Neuronal stem cell (in vitro differentiated cells): ENCODE measurements at regions not wholly inside any gene's neighbourhood (a gene's known extent, or its start where the extent isn't known, plus 50 kb on each side); places are given as distances from the start of the nearest gene placed in this dataset.

Experiments
- DNase-seq: peaks from one replicate; pipeline ENCODE4 v3.0.0-alpha.2; 2013; ENCODE audit warnings: low spot score
- H2AFZ ChIP-seq: one replicate; pipeline ENCODE4 v1.6.1; 2013; ENCODE audit warnings: mild to moderate bottlenecking, low read length, inconsistent platforms
- H2AK5ac ChIP-seq: 2 replicates; pipeline ENCODE4 v1.6.1; 2013; ENCODE audit warnings: low read depth, mild to moderate bottlenecking, inconsistent platforms, low read length, moderate library complexity, mixed read lengths
- H2BK120ac ChIP-seq: 2 replicates; pipeline ENCODE4 v1.6.1; 2013; ENCODE audit warnings: low read depth, mild to moderate bottlenecking, inconsistent platforms, low read length, moderate library complexity, mixed read lengths
- H2BK12ac ChIP-seq: one replicate; pipeline ENCODE4 v1.6.1; 2013; ENCODE audit warnings: low read length, inconsistent platforms
- H2BK15ac ChIP-seq: 2 replicates; pipeline ENCODE4 v1.6.1; 2013; ENCODE audit warnings: mild to moderate bottlenecking, low read length, inconsistent platforms, mixed read lengths
- H2BK5ac ChIP-seq: one replicate; pipeline ENCODE4 v1.6.1; 2013; ENCODE audit warnings: inconsistent platforms, mild to moderate bottlenecking, low read length, moderate library complexity
- H3K14ac ChIP-seq: one replicate; pipeline ENCODE4 v1.6.1; 2013; ENCODE audit warnings: low read length, inconsistent platforms
- H3K18ac ChIP-seq: 2 replicates; pipeline ENCODE4 v1.6.1; 2013; ENCODE audit warnings: low read length, inconsistent platforms
- H3K23ac ChIP-seq: 2 replicates; pipeline ENCODE4 v1.6.1; 2013; ENCODE audit warnings: low read depth, mild to moderate bottlenecking, mixed read lengths, low read length, inconsistent platforms; ENCODE audit not compliant: poor library complexity
- H3K27ac ChIP-seq: replicated peaks from 3 replicates; pipeline ENCODE4 v1.5.1; 2013; ENCODE audit warnings: low read length, inconsistent platforms
- H3K27me3 ChIP-seq, 3 experiments: 2 replicates each; pipeline ENCODE4 v1.6.1; 2013; ENCODE audit warnings: low read length in 3 of 3, mild to moderate bottlenecking in 2 of 3, inconsistent platforms in 1 of 3, low read depth in 1 of 3, mixed read lengths in 1 of 3, moderate library complexity in 1 of 3; ENCODE audit not compliant: control insufficient read depth in 3 of 3, insufficient read depth in 3 of 3
- H3K36me3 ChIP-seq, 2 donors: replicated peaks in 1 of 2; 2 replicates each; pipeline ENCODE4 v1.6.1; 2013; ENCODE audit warnings: low read length in 2 of 2; ENCODE audit not compliant: control insufficient read depth in 2 of 2, insufficient read depth in 2 of 2
- H3K4ac ChIP-seq: 2 replicates; pipeline ENCODE4 v1.6.1; 2013; ENCODE audit warnings: inconsistent platforms, mild to moderate bottlenecking, low read length, moderate library complexity
- H3K4me1 ChIP-seq, 2 donors: 1 replicate in 1 of 2; 2 replicates in 1 of 2; pipeline ENCODE4 v1.6.1; 2013; ENCODE audit warnings: low read length in 2 of 2, low read depth in 1 of 2; ENCODE audit not compliant: control insufficient read depth in 2 of 2, insufficient read depth in 1 of 2
- H3K4me2 ChIP-seq: one replicate; pipeline ENCODE4 v1.6.1; 2013; ENCODE audit warnings: mild to moderate bottlenecking, low read length, inconsistent platforms; ENCODE audit not compliant: insufficient read depth, poor library complexity, severe bottlenecking
- H3K4me3 ChIP-seq, 2 donors: 2 replicates each; pipeline ENCODE4 v1.5.1; 2013; ENCODE audit warnings: low read length in 2 of 2, mild to moderate bottlenecking in 2 of 2, inconsistent platforms in 1 of 2, moderate library complexity in 1 of 2
- H3K79me1 ChIP-seq: one replicate; pipeline ENCODE4 v1.6.1; 2013; ENCODE audit warnings: low read depth, mild to moderate bottlenecking, inconsistent platforms, low read length, moderate library complexity
- H3K9ac ChIP-seq: one replicate; pipeline ENCODE4 v1.6.1; 2013; ENCODE audit warnings: mild to moderate bottlenecking, low read depth, low read length, inconsistent platforms; ENCODE audit not compliant: poor library complexity
- H3K9me3 ChIP-seq, 2 donors: replicated peaks in 1 of 2; 2 replicates each; pipeline versions ENCODE3 to v1.6.1; 2013; ENCODE audit warnings: low read length in 2 of 2, mild to moderate bottlenecking in 2 of 2, inconsistent platforms in 1 of 2, low read depth in 1 of 2, mixed read lengths in 1 of 2, moderate library complexity in 1 of 2; ENCODE audit not compliant: control insufficient read depth in 2 of 2, insufficient read depth in 1 of 2
- H4K8ac ChIP-seq: one replicate; pipeline ENCODE4 v1.6.1; 2013; ENCODE audit warnings: low read depth, mild to moderate bottlenecking, inconsistent platforms, low read length, moderate library complexity
- H4K91ac ChIP-seq: one replicate; pipeline ENCODE4 v1.6.1; 2013; ENCODE audit warnings: low read length, low read depth, mild to moderate bottlenecking, inconsistent platforms; ENCODE audit not compliant: poor library complexity
- WGBS, 2 donors: extraction: QIAGEN DNeasy Blood & Tissue Kit; methylation state at CpG; one replicate each; pipeline ENCODE4 v1.1.7; 2013; ENCODE audit warnings: missing lambda C conversion rate in 2 of 2, mixed read lengths in 1 of 2; ENCODE audit not compliant: insufficient read length in 2 of 2, insufficient replicate concordance in 1 of 2; ENCODE audit errors: extremely low coverage in 2 of 2; 5-methylcytosine and 5-hydroxymethylcytosine counted together

DNA sequence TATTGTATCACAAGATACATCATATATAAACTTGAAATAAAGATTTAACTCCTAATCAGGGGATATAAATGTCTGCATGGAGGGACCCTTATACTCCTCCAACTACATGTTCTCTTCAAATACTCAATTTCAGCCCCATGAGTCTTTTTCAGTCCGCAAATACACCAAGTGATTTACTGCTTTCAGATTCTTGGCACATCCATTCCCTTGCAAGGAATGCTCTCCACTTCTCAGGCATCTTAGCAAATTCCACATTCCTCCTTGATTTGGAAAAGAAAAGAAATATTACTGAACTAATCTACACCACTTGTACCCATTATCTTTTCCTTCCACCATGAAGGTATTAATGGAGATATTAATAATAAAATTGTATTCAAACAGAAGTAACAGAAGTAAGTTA, 999.4 kb upstream of the GJE1 start:
- Histone ChIP-seq H3K23ac (no peak overlapping the region), H3K4me2 (no peak overlapping the region), H3K14ac (no peak overlapping the region), H2BK15ac (no peak overlapping the region), H3K9ac (no peak overlapping the region), H3K4me3 (no peak overlapping the region), H2BK120ac (no peak overlapping the region), H3K4ac (no peak overlapping the region), H3K27me3 (no peaks in the 10 kb centered on the region), H2BK12ac (no peak overlapping the region), H3K4me1 (no peaks in the 10 kb centered on the region), H3K18ac (no peak overlapping the region), H2AFZ (no peak overlapping the region), H2AK5ac (no peak overlapping the region), H3K36me3 (no peaks in the 10 kb centered on the region), H4K8ac (no peak overlapping the region), H3K79me1 (no peaks in the 10 kb centered on the region), H2BK5ac (no peak overlapping the region), H3K27ac (no peak overlapping the region), H3K9me3 (no peaks in the 10 kb centered on the region), H4K91ac (no peak overlapping the region)
- DNase-seq: no peak
- WGBS, 2 donors: no CpG with 5 or more reads among the region's 1 CpG

DNA sequence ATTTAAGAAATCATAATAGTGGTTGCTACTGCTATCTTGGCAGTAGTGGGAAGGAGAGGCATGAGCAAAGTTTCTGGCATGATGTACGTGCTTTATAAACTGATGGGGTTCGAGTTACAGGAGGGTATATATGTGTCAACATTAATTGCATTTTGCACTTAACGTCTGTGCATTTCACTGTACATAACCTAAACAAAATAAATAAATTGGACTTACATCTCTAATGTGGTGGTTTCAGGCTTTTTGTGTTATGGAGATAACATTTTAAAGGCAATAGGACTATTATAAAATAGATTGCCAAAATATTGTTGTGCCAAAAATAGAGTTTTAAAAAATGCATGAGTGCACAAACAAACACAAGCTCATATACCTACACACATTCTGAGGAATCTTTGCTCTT, 1001.1 kb upstream of the GJE1 start:
- Histone ChIP-seq H2BK120ac (no peak overlapping the region), H3K23ac (no peak overlapping the region), H3K4me1 (no peaks in the 10 kb centered on the region), H3K18ac (no peak overlapping the region), H2AK5ac (no peak overlapping the region), H3K27me3 (no peaks in the 10 kb centered on the region), H3K79me1 (no peaks in the 10 kb centered on the region), H3K9me3 (no peaks in the 10 kb centered on the region), H3K36me3 (no peaks in the 10 kb centered on the region), H3K14ac (no peak overlapping the region), H2BK12ac (no peak overlapping the region), H3K4me2 (no peak overlapping the region), H3K27ac (no peak overlapping the region), H4K8ac (no peak overlapping the region), H2BK15ac (no peak overlapping the region), H3K9ac (no peak overlapping the region), H3K4ac (no peak overlapping the region), H2AFZ (no peak overlapping the region), H2BK5ac (no peak overlapping the region), H3K4me3 (no peak overlapping the region), H4K91ac (no peak overlapping the region)
- no peak for DNase-seq
- WGBS, 2 donors: no CpG with 5 or more reads among the region's 3 CpGs

DNA sequence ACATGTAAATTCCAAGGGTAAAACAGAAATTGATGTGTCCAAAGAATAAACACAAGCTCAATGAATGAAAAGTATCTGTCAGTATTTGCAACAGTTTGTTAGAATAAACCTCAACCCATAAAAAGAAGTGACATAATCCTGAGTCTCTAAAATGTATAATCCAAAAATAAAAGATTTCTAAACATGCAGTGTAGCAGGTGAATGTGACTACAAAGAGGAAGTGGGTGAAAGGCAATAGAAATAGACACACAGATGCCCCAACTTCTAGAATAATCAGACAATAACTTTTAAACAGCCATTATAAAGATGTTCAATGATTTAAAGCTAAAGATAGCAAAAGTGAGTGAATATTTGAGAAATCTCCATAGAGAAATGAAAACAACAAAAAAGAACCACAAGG, 1009.2 kb upstream of the GJE1 start:
- DNase-seq: no peak
- Histone ChIP-seq H2AFZ (no peak overlapping the region), H3K14ac (no peak overlapping the region), H2BK15ac (no peak overlapping the region), H3K4ac (no peak overlapping the region), H3K79me1 (no peaks in the 10 kb centered on the region), H3K27ac (no peak overlapping the region), H3K4me3 (no peak overlapping the region), H2BK5ac (no peak overlapping the region), H3K18ac (no peak overlapping the region), H4K8ac (no peak overlapping the region), H2BK12ac (no peak overlapping the region), H3K4me1 (no peaks in the 10 kb centered on the region), H2BK120ac (no peak overlapping the region), H3K4me2 (no peak overlapping the region), H3K23ac (no peak overlapping the region), H3K27me3 (no peaks in the 10 kb centered on the region), H3K36me3 (no peaks in the 10 kb centered on the region), H2AK5ac (no peak overlapping the region), H3K9ac (no peak overlapping the region), H3K9me3 (no peaks in the 10 kb centered on the region), H4K91ac (no peak overlapping the region)

DNA sequence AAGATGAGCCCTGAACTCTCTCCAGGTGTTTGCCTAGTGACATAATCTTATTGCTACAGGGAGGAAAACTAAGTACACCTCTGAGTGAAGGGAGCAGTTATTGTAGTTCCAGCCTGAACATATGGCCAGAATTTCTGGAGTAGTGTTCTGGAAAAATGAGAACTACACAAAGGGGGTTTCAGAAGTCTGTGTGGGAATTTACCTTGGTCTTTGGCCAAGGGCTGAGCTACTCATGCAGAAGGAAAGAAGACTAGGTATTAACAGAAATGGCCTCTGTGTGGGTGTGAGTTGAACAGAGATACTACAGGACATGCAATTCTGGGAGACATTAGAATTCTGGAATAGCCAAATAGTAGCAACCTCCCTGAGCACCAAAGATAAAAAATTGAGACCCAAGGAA, 1009.7 kb upstream of the GJE1 start:
- Histone ChIP-seq H3K18ac (no peak overlapping the region), H4K91ac (no peak overlapping the region), H3K9me3 (no peaks in the 10 kb centered on the region), H2BK15ac (no peak overlapping the region), H3K27ac (no peak overlapping the region), H3K4me2 (no peak overlapping the region), H2BK5ac (no peak overlapping the region), H3K4me3 (no peak overlapping the region), H3K23ac (no peak overlapping the region), H3K36me3 (no peaks in the 10 kb centered on the region), H4K8ac (no peak overlapping the region), H3K79me1 (no peaks in the 10 kb centered on the region), H3K4ac (no peak overlapping the region), H3K14ac (no peak overlapping the region), H2BK12ac (no peak overlapping the region), H2AK5ac (no peak overlapping the region), H3K4me1 (no peaks in the 10 kb centered on the region), H3K9ac (no peak overlapping the region), H2AFZ (no peak overlapping the region), H3K27me3 (no peaks in the 10 kb centered on the region), H2BK120ac (no peak overlapping the region)
- no peak for DNase-seq
